HG02852 (cell line): ENCODE measurements at regions not wholly inside any gene's neighbourhood (a gene's known extent, or its start where the extent isn't known, plus 50 kb on each side); places are given as distances from the start of the nearest gene placed in this dataset.
A peak's percentile ranks its signal among the peaks of the same experiment; 100 is the strongest.
"Not testable (repeated sequence)": the region's sequence is repeated elsewhere in the genome, so short reads cannot be mapped to it uniquely, and the experiment has no call there.

ENCODE experiments used
- ATAC-seq: cut with Tn5 transposase; IDR thresholded peaks from one replicate; pipeline ENCODE4 v1.9.1; 2021; ENCODE audit warnings: mild to moderate bottlenecking, moderate library complexity; ENCODE audit not compliant: unreplicated experiment

DNA sequence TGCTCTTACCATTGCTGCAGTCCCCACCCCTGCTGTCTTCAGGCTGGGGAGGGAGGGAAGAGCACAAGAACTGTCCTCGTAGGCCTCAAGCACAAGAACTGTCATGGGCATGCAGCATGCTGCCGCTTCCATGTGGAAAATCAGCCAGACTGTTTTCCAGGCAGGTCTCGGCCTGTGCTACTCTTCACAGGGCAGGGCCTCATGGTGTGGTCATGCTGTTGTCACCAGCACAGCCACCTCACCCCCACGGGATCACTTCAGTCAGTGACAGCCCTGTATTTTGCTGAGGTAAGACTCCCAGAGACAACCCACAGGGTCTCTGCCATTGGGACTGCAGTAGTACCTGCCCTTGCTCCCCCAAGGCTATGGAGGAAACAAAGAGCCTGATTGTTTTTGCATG, 205.3 kb downstream of the NAP1L3 start:
- ATAC-seq, result no peak

DNA sequence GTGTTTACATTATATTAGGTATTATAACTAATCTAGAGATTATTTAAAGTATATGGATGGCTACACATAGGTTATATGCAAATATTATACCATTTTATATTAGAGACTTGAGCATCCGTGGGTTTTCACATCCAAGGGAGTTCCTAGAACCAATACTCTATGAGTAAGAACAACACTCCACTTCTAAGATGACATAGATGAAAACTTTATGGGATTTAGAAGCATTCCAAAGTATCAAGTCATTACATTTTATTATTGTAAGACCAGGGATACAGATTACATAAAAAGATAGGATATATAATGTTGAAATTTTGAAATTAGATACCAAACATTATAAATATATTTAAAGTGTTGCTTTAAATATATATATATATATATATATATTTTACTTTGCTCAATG, 207.0 kb downstream of the NAP1L3 start:
- ATAC-seq, result no peak

DNA sequence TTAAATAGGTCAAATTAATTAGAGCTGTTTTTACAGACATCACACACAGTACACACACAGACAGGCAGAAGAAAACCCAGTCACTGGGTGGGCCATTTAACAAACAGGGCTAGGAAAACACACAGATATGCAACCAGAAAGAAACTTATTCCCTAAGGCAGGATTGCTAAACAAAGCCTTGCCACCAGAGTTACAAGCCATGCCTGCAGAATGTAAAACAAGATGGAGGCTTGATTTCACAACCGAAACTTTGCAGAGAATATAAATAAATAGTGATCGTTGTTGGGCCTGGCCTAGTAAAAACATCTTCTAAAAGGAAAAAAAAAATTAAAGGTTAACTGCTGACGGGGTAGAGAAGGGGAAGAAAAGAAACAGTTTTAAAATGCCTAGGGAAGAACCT, 212.3 kb downstream of the NAP1L3 start:
- ATAC-seq, result no peak

DNA sequence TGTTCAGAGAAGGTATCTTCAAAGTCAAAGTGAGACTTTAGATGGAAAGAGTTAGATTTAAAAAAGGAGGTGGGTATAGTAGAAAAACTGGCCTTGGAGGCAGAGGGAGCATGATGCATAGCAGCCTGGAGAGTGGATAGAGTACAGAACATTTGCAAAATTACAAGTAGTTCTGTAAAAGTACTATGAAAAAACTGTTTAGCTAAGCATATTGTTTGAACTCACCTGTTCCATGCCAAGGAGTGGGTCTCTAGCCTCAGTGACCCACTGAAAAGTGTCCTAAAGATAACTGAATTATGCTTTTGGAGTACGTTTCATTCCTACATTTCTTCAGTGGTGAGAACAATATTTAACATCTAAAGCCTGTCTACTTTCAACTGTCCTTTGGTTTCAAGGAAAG, 218.9 kb downstream of the NAP1L3 start:
- no peak for ATAC-seq

DNA sequence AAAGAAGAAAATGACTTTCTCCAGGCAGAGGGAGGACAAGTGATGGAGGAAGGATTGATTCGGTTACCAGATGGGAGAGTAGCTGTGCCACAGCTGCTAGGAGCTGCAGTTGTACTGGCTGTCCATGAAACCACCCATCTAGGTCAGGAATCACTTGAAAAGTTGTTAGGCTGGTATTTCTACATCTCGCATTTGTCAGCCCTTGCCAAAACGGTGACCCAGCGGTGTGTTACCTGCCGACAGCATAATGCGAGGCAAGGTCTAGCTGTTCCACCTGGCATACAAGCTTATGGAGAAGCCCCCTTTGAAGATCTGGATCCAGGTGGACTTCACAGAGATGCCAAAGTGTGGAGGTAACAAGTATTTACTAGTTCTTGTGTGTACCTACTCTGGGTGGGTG, 238.7 kb downstream of the NAP1L3 start:
- not testable (repeated sequence) for ATAC-seq

DNA sequence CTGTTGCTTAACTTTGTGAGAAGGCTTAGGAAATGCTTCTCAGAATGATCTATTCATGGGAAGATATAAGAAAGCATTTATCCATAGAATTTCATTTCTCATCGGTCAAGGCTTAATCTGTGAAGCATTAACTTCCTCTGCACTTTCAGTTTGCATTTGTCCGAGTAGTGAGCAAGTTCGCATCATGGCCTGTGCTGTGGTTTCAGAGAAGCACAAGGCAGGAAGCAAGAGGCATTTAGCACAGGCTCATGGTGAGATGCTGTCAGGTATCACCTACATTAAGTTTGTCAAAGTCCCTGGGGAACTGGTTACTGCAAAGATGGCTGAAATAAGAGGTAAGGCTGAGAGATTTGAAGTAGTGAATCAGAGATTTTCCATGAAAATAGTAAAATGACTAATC, 244.9 kb downstream of the NAP1L3 start:
- no peak for ATAC-seq

DNA sequence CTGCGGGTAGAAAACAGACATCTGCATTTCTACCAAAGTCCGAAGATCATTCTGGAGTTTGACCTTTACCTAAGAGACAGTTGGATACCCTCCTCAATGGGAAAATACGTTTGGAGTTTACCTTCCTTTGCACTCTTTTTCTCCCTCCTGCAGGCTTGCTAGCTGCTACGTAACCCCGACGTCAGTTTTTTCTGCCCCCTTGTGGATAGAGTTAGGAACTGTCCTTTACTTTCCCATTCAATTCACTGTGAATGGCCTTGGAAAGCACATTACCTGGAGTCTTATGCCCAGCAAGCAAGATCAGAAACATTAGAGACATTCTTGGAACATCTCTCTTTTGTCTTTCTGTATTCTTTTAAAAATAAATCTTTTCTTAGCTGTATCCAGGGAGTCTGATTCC, 250.7 kb downstream of the NAP1L3 start:
- ATAC-seq, result peak; percentile 85

DNA sequence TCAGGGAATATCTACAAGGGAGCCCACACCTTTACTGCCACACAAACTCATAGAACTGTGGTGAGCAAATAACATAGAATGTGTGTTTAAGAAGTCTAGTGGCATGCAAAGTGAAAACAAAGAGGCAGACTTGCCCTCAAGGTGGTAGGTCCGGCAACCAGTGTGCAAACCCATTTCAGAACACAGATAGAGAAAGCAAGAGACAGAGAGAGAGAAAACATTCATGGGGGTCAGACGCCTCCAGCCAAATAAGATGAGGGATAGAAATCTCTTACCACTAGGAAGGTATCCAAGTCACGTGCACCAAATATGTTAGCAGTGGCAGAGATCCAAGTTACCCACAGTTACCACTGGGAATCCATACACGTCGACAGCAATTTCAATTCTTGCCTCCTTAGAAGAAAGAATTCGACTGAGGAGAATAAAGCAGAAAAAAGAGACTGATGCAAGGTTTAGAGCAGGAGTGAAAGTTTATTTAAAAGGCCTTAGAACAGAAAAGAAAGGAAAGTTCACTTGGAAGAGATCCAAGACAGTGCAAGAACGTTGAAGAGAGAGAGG, 252.8 kb downstream of the NAP1L3 start:
- no peak for ATAC-seq

DNA sequence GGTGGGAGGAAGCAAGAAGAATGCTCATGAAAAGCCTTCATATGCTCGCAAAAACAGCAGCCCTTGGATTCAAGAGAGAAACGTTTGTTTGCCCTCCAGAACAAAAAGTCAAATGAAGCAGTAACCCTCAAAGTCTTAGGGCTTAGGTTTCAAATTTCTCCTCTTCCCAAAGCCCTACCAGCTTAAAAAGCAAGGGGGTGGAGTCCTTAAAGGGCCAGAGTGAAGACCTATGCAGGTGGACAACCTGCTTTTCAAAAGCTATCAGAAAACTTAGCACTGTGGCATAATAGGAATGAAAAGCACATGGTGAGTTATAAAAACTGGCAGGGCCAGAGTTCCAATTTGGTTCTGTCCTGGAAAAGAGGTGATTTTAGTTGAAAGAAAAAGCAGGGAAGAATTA, 253.3 kb downstream of the NAP1L3 start:
- ATAC-seq, result no peak

DNA sequence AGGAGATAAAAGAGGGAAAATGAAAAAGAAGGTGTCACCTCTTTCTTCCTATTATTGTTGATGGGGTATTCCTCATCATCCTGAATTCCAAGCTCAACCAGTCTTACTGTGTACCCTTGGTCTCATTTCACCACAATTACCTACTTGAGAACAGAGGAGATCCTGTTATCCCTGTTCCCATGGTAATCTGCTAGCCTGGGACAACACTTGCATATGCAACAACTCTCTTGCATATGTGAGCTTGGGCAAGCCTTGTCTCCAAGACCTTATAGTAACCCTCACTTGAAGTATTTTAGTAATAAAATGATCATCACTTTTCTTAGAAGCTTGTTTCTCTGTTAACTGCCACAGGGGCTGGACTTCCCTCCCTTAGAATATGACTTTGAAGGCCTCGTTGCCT, 253.7 kb downstream of the NAP1L3 start:
- ATAC-seq, result no peak

DNA sequence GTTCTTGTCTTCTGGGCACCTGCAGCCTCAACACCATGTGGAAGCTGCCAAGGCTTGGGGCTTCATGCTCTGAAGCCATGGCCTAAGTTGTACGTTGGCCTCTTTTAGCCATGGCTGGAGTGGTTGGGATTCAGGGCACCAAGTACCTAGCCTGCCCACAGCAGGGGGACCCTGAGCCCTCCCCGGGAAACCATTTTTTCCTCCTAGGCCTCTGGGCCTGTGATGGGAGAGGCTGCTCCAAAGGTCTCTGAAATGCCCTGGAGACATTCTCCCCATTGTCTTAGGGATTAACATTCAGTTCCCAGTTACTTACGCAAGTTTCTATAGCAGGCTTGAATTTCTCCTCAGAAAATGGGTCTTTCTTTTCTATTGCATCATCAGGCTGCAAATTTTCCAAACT, 269.3 kb downstream of the NAP1L3 start:
- no peak for ATAC-seq

DNA sequence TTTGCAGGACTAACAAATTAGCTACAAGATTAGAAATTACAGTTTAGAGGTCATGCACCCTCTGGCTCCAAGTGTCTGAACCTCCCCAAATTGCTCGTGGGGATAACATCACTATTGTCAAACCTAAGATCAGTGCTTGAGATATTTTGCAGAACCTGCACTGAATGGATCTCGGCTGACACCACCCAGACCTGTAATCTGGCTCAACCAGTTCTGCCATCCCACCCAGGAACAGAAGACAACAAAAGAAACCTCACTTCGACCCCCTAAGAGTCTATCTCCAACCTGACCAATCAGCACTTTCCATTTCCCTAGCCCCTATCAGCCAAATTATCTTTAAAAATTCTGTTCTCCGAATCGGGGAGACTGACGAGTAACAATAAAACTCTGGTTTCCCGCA, 318.7 kb downstream of the NAP1L3 start:
- no peak for ATAC-seq

DNA sequence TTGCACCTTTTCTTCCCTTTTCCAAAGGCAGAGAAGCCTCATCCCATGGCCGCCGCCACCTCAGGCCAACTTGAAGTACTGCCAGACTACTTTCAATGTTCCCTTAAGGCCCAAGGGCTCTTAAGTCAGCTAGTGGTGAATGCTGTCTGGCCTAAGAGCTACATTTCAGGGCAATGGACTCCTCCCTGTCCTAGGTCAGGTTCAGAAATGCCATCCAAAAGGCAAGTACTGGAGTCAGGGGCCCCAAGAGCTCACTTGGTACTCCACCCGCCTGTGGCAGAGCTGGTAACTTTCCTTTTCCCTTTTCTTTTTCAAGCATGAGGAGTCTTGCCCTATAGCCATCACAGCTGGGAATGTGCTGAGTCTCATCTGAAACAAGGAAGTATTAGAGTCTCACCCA, 327.1 kb downstream of the NAP1L3 start:
- no peak for ATAC-seq

DNA sequence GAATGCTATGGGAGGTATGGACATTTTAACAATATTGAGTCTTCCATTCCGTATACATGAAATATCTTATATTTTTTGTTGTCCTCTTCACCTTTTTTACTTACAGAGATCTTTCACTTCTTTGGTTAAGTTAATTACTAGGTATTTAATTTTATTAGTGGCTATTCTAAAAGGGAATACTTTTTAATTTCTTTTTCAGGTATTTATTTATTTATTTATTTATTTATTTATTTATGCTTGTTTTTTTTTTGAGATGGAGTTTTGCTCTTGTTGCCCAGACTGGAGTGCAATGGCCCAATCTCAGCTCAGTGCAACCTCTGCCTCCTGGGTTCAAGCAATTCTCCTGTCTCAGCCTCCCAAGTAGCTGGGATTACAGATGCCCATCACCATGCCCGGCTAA, 329.1 kb downstream of the NAP1L3 start:
- not testable (repeated sequence) for ATAC-seq

DNA sequence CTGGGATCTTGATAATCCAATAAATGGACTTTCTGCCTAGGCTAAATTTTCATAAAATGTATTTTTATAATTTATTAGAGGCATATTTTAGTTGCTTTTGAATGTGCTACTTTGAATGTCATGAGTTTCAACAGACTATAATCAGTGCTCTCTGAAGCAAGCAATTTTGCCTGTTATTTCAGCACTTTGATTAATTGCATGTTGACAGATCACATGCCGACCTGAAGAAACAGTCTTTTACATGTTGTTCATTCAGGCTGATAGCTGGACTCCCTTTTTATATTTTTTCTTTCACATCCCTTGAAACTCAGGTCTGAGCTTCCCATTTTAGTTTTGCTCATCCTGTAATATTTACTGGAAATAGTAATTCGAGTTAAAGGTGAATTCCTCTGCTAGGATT, 341.0 kb downstream of the NAP1L3 start:
- no peak for ATAC-seq

DNA sequence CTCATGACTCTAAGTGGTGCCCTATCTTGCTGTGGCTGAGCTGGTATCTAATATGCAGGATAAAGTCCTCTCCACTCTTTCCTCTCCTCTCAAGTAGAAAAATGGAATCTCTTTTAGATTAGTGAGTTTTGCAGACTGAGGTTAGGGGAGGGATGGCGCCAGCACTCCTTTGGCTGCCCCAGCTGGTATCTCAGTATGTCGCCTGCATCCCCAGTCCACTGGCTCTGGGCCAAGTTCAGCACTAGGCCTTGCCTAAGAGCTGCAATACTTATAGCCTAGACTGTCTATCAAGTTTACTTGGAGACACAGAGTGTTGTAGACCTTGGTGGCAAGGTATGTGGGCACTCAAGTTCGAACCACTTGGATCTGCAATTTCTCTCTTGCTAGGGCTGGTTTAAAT, 351.3 kb downstream of the NAP1L3 start:
- no peak for ATAC-seq

DNA sequence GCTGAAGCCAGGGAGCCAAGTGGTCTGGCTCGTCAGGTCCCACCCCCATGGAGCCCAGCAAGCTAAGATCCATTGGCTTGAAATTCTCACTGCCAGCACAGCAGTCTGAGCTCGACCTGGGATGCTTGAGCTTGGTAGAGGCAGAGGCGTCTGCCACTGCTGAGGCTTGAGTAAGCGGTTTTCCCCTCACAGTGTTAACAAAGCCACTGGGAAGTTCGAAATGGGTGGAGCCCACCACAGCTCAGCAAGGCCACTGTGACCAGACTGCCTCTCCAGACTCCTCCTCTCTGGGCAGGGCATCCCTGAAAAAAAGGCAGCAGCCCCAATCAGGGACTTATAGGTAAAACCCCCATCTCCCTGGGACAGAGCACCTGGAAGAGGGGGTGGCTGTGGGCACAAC, 353.8 kb downstream of the NAP1L3 start:
- no peak for ATAC-seq
